ENCODE measurements at regions not wholly inside any gene's neighbourhood (a gene's known extent, or its start where the extent isn't known, plus 50 kb on each side); places are given as distances from the start of the nearest gene placed in this dataset.

GRCh38 chr12:87509237-87509820, 519.9 kb downstream of the C12orf50 start:
- TF ChIP-seq EZH2 (IDR thresholded peaks at IDR 0.05; ENCODE audit: borderline replicate concordance, insufficient read depth, low read depth, low read length, poor library complexity, severe bottlenecking), result no peak
- TF ChIP-seq, protein P1, sequence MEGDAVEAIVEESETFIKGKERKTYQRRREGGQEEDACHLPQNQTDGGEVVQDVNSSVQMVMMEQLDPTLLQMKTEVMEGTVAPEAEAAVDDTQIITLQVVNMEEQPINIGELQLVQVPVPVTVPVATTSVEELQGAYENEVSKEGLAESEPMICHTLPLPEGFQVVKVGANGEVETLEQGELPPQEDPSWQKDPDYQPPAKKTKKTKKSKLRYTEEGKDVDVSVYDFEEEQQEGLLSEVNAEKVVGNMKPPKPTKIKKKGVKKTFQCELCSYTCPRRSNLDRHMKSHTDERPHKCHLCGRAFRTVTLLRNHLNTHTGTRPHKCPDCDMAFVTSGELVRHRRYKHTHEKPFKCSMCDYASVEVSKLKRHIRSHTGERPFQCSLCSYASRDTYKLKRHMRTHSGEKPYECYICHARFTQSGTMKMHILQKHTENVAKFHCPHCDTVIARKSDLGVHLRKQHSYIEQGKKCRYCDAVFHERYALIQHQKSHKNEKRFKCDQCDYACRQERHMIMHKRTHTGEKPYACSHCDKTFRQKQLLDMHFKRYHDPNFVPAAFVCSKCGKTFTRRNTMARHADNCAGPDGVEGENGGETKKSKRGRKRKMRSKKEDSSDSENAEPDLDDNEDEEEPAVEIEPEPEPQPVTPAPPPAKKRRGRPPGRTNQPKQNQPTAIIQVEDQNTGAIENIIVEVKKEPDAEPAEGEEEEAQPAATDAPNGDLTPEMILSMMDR (IDR thresholded peaks at IDR 0.05), result no peak

Measured in B cell (primary cell).